ENCODE measurements at regions not wholly inside any gene's neighbourhood (a gene's known extent, or its start where the extent isn't known, plus 50 kb on each side); places are given as distances from the start of the nearest gene placed in this dataset.

DNA sequence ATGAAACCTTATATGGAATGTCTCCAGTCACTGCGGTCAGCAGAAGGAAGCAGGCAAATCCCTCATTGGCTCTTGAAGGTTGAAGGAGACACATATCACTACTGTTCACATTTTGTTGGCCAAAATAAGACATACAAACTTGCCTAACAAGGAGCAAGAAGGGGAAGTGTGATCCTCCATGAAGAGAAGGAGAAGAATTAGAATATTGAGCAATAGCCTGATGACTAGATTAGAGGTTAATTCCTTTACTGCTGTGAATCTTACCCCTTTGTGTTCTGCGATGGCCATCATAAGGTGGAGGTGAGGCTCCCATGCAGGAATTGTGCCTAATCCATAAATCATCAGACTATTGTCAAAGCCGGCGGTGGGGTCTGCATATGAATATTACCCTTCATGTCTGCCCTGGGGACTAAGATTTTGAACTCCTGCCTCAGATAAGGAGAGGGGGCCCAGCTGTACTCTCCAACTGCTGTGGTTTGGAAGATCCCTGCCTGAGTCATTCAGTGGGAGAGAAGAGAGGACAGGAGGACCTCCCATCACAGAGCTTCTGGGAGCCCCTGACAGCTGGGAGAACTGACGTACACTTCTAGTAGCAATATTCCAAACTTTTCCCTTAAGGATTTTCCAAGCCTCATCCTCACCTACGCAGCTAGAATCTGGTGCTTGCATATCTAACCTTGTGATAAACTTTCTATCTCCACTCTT lies 398.5 kb downstream of the REEP3 start:
- Histone ChIP-seq H3K27me3 (no peaks in the 10 kb centered on the region), H3K9me3 (no peaks in the 10 kb centered on the region), H3K4me1 (no peaks in the 10 kb centered on the region), H3K36me3 (no peaks in the 10 kb centered on the region), H3K27ac (no peak overlapping the region), H3K4me3 (no peak overlapping the region)
- TF ChIP-seq, protein P1, sequence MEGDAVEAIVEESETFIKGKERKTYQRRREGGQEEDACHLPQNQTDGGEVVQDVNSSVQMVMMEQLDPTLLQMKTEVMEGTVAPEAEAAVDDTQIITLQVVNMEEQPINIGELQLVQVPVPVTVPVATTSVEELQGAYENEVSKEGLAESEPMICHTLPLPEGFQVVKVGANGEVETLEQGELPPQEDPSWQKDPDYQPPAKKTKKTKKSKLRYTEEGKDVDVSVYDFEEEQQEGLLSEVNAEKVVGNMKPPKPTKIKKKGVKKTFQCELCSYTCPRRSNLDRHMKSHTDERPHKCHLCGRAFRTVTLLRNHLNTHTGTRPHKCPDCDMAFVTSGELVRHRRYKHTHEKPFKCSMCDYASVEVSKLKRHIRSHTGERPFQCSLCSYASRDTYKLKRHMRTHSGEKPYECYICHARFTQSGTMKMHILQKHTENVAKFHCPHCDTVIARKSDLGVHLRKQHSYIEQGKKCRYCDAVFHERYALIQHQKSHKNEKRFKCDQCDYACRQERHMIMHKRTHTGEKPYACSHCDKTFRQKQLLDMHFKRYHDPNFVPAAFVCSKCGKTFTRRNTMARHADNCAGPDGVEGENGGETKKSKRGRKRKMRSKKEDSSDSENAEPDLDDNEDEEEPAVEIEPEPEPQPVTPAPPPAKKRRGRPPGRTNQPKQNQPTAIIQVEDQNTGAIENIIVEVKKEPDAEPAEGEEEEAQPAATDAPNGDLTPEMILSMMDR (IDR thresholded peaks at IDR 0.05), result no peak
- TF ChIP-seq POLR2A (IDR thresholded peaks at IDR 0.05) (no peak), POLR2AphosphoS5 (IDR thresholded peaks at IDR 0.05) (no peak), EP300 (IDR thresholded peaks at IDR 0.05) (no peak)
- DNase-seq, result no peak
- WGBS, 2 donors, result 84 to 90% methylated on average over 6 of the region's 6 CpGs
- intact Hi-C loops (cut with DNase I), result no loop called here

DNA sequence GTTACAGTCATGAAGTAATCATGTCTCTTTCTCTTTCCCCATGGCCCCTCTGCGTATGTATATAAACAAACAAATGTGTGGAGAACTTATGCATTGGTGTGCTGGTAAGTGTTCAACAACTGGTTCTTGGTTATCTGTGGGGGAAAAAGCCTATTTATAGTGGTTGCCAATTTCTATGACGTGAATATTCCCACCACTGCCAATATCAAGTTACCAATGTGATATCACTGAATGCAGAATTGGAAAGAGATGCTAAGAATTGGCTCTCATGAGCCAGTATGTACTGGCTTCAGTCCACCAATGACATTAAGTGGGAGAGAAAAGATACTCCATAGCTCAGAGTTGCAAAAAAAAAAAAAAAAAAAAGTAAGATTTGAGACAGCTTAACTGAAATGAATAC lies 399.7 kb downstream of the REEP3 start:
- intact Hi-C loops (cut with DNase I), result no loop called here
- 52 to 62% methylated on average over 2 of the region's 2 CpGs for WGBS, 2 donors

DNA sequence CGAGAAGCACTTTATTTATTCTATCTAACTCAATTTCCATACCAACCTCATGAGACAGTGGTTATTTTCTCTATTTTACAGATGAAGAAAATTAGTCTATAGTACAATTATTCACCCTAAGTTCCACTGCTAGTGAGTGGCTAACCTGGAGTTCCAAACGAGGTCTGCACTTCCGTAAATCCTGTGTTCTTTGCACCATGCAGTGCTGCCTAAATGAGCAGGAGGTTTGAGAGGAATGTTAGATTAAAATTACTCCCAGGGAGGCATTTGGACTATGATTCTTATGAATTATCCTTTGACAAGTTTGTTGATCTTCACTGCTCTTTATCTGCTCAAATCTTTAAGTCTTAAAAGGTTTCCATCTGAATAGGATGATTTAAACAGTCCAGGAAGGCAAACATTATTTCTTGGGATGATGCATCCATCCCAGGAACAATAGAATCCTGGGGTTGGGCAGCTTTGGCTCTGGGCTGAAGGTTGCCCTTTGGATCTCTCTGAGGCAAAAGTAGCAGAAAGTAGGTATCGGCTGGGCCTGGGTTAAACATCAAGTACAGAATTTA lies 400.8 kb downstream of the REEP3 start:
- TF ChIP-seq POLR2A (IDR thresholded peaks at IDR 0.05) (no peak), EP300 (IDR thresholded peaks at IDR 0.05) (no peak)
- TF ChIP-seq, protein P1 (IDR thresholded peaks at IDR 0.05), result no peak
- no peak overlapping the region for H3K27ac ChIP-seq
- 39 to 68% methylated on average over 4 of the region's 4 CpGs for WGBS, 2 donors
- intact Hi-C loops (cut with DNase I), result no loop called here
- no peak for DNase-seq
- no peaks in the 10 kb centered on the region for H3K27me3 ChIP-seq
- no peak overlapping the region for H3K4me3 ChIP-seq
- no peaks in the 10 kb centered on the region for H3K9me3 ChIP-seq
- no peaks in the 10 kb centered on the region for H3K4me1 ChIP-seq
- no peaks in the 10 kb centered on the region for H3K36me3 ChIP-seq

More for the DNA sequence above, 399.7 kb downstream of the REEP3 start:
- Histone ChIP-seq H3K4me1 (no peaks in the 10 kb centered on the region), H3K27me3 (no peaks in the 10 kb centered on the region), H3K27ac (no peak overlapping the region), H3K4me3 (no peak overlapping the region), H3K36me3 (no peaks in the 10 kb centered on the region), H3K9me3 (no peaks in the 10 kb centered on the region)
- TF ChIP-seq, protein P1 (IDR thresholded peaks at IDR 0.05), result no peak
- TF ChIP-seq POLR2A (IDR thresholded peaks at IDR 0.05) (no peak), EP300 (IDR thresholded peaks at IDR 0.05) (no peak), POLR2AphosphoS5 (IDR thresholded peaks at IDR 0.05) (no peak)
- no peak for DNase-seq

DNA sequence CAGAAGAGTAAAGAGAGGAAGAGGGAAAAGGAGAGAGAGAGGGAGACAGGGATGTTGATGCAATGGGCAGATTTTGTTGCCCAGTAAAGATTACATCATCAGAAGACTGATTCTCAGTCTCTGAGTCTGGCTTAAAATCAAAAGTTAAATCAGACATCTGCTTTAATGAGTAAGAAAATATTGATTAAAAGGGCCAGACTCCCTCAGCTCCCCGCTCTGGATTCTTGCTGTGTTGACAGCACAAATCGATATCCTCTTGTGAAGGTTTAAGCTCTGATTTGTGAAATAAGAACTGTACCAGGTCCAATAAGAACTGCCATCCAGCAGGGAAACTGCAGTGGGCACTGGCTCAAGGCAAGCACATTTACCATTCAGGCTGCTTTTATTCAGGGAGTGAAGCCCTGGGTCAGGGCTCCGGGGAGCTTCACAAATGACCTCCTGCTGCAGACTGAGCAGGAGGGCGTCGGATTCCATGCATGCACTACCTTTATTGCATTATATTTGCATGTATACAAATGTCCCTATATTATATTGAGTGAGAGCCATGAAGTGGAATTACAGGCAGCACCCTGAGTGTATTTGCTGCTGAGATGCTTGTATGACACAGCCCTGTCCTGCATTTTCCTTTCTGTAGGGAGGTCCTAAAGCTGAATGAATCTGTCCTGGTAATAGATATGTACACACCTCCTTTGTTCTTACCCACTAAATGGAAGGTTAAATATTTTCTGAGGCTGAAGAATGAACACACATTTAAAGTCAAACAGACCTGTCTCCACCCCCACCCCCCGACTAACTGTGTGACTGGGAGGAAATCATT lies 401.5 kb downstream of the REEP3 start:
- WGBS, 2 donors, result 44 to 56% methylated on average over 6 of the region's 6 CpGs
- Histone ChIP-seq H3K4me1 (no peaks in the 10 kb centered on the region), H3K9me3 (no peaks in the 10 kb centered on the region), H3K36me3 (no peaks in the 10 kb centered on the region), H3K4me3 (no peak overlapping the region), H3K27ac (no peak overlapping the region), H3K27me3 (no peaks in the 10 kb centered on the region)
- TF ChIP-seq POLR2A (IDR thresholded peaks at IDR 0.05) (no peak), POLR2AphosphoS5 (IDR thresholded peaks at IDR 0.05) (no peak), EP300 (IDR thresholded peaks at IDR 0.05) (no peak)
- TF ChIP-seq, protein P1 (IDR thresholded peaks at IDR 0.05), result no peak
- DNase-seq, result no peak
- intact Hi-C loops (cut with DNase I), result no loop called here
